Gastrocnemius medialis (tissue), 4 donors: ENCODE measurements at regions not wholly inside any gene's neighbourhood (a gene's known extent, or its start where the extent isn't known, plus 50 kb on each side); places are given as distances from the start of the nearest gene placed in this dataset.

Experiments
- ATAC-seq, 2 donors: fragments of 150-250 bp; one replicate each; pipeline ENCODE4 v1.9.1; 2016
- DNase-seq, 2 donors: peaks; one replicate each; pipeline ENCODE4 v3.0.0-alpha.2; 2019
- H3K27ac ChIP-seq, 4 donors: fragments of 200-600 bp; sonication (generic); 1 replicate in 1 of 4; 2 replicates in 3 of 4; pipeline ENCODE4 v1.5.1; 2016 to 2018; ENCODE audit warnings: mild to moderate bottlenecking in 2 of 4, moderate library complexity in 1 of 4
- H3K27me3 ChIP-seq, 3 donors: fragments of 200-600 bp; sonication (generic) in 2 of 3; 1 replicate in 1 of 3; 2 replicates in 2 of 3; pipeline versions ENCODE4 v1.5.1 to v1.6.0; 2016 to 2019; ENCODE audit warnings: mild to moderate bottlenecking in 1 of 3, moderate library complexity in 1 of 3
- H3K36me3 ChIP-seq, 2 donors: fragments of 200-600 bp; sonication (generic) in 1 of 2; one replicate each; pipeline ENCODE4 v1.5.1; 2017 to 2018
- H3K4me1 ChIP-seq, 2 donors: fragments of 200-600 bp; sonication (generic) in 1 of 2; one replicate each; pipeline ENCODE4 v1.5.1; 2016 to 2017; ENCODE audit warnings: mild to moderate bottlenecking in 2 of 2
- H3K4me3 ChIP-seq, 4 donors: fragments of 200-600 bp; sonication (generic) in 3 of 4; 1 replicate in 1 of 4; 2 replicates in 3 of 4; pipeline ENCODE4 v1.5.1; 2016 to 2019; ENCODE audit warnings: mild to moderate bottlenecking in 2 of 4
- H3K9me3 ChIP-seq, 3 donors: fragments of 200-600 bp; sonication (generic) in 2 of 3; 1 replicate in 1 of 3; 2 replicates in 2 of 3; pipeline ENCODE4 v1.5.1; 2016 to 2019
- CTCF ChIP-seq, 5 experiments: fragments of 450-650 bp in 3 of 5; fragments of 200-600 bp in 2 of 5; sonication (generic) in 2 of 5; IDR thresholded peaks in 4 of 5; conservative IDR thresholded peaks in 1 of 5; 1 replicate in 4 of 5; 2 replicates in 1 of 5; pipeline ENCODE4 v1.5.1; 2016 to 2019; ENCODE audit warnings: antibody characterized with exemption in 5 of 5, mild to moderate bottlenecking in 3 of 5, moderate library complexity in 3 of 5
- POLR2A ChIP-seq, 2 donors: fragments of 450-650 bp; IDR thresholded peaks; one replicate each; pipeline ENCODE4 v1.6.1; 2017; ENCODE audit warnings: antibody characterized with exemption in 2 of 2, mild to moderate bottlenecking in 2 of 2, moderate library complexity in 2 of 2
- in situ Hi-C, 4 donors: fragments of 200-750 bp; cut with MboI; loops; one replicate each; pipeline versions ENCODE4 v1.15.0 to v1.8.0; 2017; ENCODE audit warnings: low sequenced_read_pairs in 4 of 4
- intact Hi-C: fragments of 100-400 bp; cut with DNase I; formaldehyde crosslinking; loops from one replicate; pipeline ENCODE4 v1.15.1; 2023; ENCODE audit warnings: low total_unique reads

GRCh38 chr9:30382271-30382670, 2002.2 kb upstream of the ACO1 start:
- Histone ChIP-seq H3K27me3 (no peaks in the 10 kb centered on the region), H3K27ac (no peak overlapping the region), H3K4me1 (no peaks in the 10 kb centered on the region), H3K36me3 (no peaks in the 10 kb centered on the region), H3K4me3 (no peak overlapping the region), H3K9me3 (no peaks in the 10 kb centered on the region)
- intact Hi-C loops: no loop called here
- no peak for ATAC-seq
- in situ Hi-C loops: no loop called here
- no peak for TF ChIP-seq CTCF (IDR thresholded peaks at IDR 0.05 in 4 of 5, conservative IDR thresholded peaks at IDR 0.05 in 1 of 5)
- no peak for TF ChIP-seq POLR2A (IDR thresholded peaks at IDR 0.05)
- DNase-seq: no peak

- TF ChIP-seq CTCF (IDR thresholded peaks at IDR 0.05 in 4 of 5, conservative IDR thresholded peaks at IDR 0.05 in 1 of 5) (no peak), POLR2A (IDR thresholded peaks at IDR 0.05) (no peak)
- H3K27me3 ChIP-seq: no peaks in the 10 kb centered on the region
- H3K36me3 ChIP-seq: no peaks in the 10 kb centered on the region
- no peak overlapping the region for H3K4me3 ChIP-seq
- no peak overlapping the region for H3K27ac ChIP-seq
- intact Hi-C loops: no loop called here
- no peaks in the 10 kb centered on the region for H3K9me3 ChIP-seq
- in situ Hi-C loops: no loop called here
- H3K4me1 ChIP-seq: no peaks in the 10 kb centered on the region
- no peak for DNase-seq
- no peak for ATAC-seq
These were observed 1974.2 kb upstream of the ACO1 start for GRCh38 chr9:30410273-30410672.

- in situ Hi-C loops: no loop called here
- no peak for TF ChIP-seq CTCF (IDR thresholded peaks at IDR 0.05 in 4 of 5, conservative IDR thresholded peaks at IDR 0.05 in 1 of 5)
- no peak for TF ChIP-seq POLR2A (IDR thresholded peaks at IDR 0.05)
- no peak for DNase-seq
- H3K36me3 ChIP-seq: no peaks in the 10 kb centered on the region
- no peaks in the 10 kb centered on the region for H3K9me3 ChIP-seq
- no peak for ATAC-seq
- no peak overlapping the region for H3K4me3 ChIP-seq
- H3K27me3 ChIP-seq: no peaks in the 10 kb centered on the region
- H3K27ac ChIP-seq: no peak overlapping the region
- intact Hi-C loops: no loop called here
- no peaks in the 10 kb centered on the region for H3K4me1 ChIP-seq
These were observed 1972.9 kb upstream of the ACO1 start for GRCh38 chr9:30411571-30411970.

GRCh38 chr9:30459156-30459555, 1925.3 kb upstream of the ACO1 start:
- Histone ChIP-seq H3K9me3 (no peaks in the 10 kb centered on the region), H3K27me3 (no peaks in the 10 kb centered on the region), H3K36me3 (no peaks in the 10 kb centered on the region), H3K4me3 (no peak overlapping the region), H3K4me1 (no peaks in the 10 kb centered on the region), H3K27ac (no peak overlapping the region)
- intact Hi-C loops (no loop called here), in situ Hi-C loops (no loop called here)
- ATAC-seq (no peak), DNase-seq (no peak)
- no peak for TF ChIP-seq CTCF (IDR thresholded peaks at IDR 0.05 in 4 of 5, conservative IDR thresholded peaks at IDR 0.05 in 1 of 5)
- TF ChIP-seq POLR2A (IDR thresholded peaks at IDR 0.05): no peak

- no peaks in the 10 kb centered on the region for H3K9me3 ChIP-seq
- TF ChIP-seq POLR2A (IDR thresholded peaks at IDR 0.05) (no peak), CTCF (IDR thresholded peaks at IDR 0.05 in 4 of 5, conservative IDR thresholded peaks at IDR 0.05 in 1 of 5) (no peak)
- DNase-seq (no peak), ATAC-seq (no peak)
- intact Hi-C loops: no loop called here
- in situ Hi-C loops: no loop called here
- no peaks in the 10 kb centered on the region for H3K36me3 ChIP-seq
- H3K27me3 ChIP-seq: no peaks in the 10 kb centered on the region
- H3K27ac ChIP-seq: no peak overlapping the region
- H3K4me1 ChIP-seq: no peaks in the 10 kb centered on the region
- H3K4me3 ChIP-seq: no peak overlapping the region
These were observed 1907.6 kb upstream of the ACO1 start for GRCh38 chr9:30476826-30477225.
